Kidney glomerular epithelial cell (primary cell): ENCODE measurements at regions not wholly inside any gene's neighbourhood (a gene's known extent, or its start where the extent isn't known, plus 50 kb on each side); places are given as distances from the start of the nearest gene placed in this dataset.

Source experiments
- DNase-seq: peaks from one replicate; lab custom pipeline; 2025; lab: John Stamatoyannopoulos, UW

DNA sequence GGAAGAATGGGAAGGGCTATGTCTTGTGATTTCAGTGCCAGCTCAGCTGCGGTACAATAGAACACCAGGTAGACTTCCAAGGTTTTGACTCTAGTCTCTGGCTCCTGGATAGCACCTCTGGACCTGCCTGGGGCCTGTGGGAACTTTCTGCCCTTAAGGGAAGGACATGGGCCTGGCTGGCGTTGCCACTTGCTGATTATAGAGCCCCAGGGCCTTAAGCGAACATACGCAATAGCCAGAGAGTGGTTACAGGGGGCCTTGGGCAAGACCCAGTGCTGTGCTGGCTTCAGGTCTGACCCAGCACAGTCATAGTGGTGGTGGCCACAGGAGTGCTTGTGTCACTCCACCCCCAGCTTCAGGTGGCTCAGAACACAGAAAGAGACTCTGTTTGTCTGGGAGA is 131.1 kb upstream of the COL21A1 start:
- DNase-seq = no peak

DNA sequence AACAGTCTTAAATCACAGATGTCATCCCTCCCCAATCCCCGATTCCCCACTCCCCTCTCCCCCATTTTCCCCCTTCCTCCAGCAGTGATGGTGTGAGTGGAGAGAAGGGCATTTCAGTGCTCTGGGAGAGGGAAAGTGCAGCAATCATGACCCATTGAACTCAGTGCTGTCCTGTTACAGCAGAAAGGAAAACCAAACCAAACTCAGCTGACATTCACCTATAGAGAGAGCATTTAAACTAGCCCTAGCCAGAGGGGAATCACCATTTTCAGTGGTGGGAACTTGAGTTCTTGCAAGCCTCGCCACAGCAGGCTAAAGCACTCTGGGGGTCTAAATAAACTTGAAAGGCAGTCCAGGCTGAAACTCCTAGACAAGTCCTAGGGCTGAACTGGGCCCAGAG is 129.9 kb upstream of the COL21A1 start:
- DNase-seq = no peak

DNA sequence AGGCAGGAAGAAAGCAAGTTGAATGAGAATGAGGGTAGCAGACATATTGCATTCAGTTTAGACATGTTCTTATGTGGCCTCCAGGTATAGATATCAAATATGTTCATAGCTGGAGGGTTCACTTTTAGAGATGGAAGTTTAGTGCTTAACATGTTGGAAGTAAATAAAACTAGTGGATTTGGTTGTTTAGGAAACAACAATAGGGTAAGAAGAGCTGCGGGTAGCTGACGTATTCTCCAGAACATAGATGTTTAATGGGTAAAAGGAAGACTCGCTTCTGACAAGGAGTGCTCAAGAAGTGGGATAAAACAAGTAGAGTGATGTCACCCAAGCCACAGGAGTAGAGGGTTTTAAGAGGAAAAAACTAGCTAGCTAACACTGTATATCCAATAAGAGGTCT is 128.4 kb upstream of the COL21A1 start:
- no peak for DNase-seq

DNA sequence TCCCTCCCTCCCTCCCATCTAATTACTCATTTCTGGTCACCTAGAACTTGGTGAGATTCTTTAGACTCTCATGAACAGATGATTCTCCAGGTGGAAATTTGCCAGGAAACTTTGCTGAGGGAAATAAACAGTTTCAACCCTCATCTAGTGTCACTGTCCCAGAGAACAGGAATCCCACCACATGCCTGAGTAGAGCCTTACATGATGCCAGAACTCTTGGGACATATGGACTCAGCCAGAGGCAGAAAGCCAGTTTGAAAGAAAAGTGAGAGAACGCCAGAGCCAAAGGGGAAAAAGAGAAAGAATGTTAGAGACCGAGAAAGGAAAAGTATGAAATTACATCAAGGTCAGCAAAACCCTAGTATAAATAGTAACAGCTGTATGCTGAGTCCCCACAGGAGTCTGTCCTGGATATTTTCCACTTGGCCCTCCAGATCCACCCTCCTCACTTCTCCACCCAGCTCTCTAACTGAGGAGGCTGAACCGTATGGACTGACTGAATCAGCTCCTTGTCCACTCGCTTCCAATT is 127.5 kb upstream of the COL21A1 start:
- peak; percentile 25 for DNase-seq

DNA sequence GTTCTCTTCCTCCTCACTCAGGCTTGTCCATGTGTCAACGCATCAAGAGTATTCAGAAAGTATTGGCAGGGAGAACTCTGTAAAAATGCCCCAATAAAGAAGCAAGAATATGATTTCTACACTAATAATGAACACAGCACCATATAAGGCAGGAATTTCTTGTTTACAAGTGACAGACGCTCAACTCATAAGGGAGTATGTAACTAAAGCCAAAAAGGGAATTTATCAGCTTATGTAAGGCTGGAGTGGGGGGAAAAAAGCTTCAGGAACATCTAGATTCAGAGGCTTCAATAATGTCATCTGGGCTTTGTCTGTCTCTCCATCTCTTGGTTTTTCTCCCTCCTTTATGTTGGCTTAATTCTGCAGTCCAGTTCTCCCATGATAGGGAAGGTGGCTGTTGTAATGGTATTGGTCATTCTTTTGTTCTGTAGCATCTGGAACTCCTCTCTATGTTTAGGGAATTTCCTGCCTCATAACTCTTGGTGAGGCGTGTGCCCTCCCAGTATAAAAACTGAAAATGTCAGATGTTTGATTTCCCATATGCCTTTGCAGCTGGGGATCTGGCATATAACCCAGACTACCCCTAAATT is 125.1 kb upstream of the COL21A1 start:
- DNase-seq = no peak

DNA sequence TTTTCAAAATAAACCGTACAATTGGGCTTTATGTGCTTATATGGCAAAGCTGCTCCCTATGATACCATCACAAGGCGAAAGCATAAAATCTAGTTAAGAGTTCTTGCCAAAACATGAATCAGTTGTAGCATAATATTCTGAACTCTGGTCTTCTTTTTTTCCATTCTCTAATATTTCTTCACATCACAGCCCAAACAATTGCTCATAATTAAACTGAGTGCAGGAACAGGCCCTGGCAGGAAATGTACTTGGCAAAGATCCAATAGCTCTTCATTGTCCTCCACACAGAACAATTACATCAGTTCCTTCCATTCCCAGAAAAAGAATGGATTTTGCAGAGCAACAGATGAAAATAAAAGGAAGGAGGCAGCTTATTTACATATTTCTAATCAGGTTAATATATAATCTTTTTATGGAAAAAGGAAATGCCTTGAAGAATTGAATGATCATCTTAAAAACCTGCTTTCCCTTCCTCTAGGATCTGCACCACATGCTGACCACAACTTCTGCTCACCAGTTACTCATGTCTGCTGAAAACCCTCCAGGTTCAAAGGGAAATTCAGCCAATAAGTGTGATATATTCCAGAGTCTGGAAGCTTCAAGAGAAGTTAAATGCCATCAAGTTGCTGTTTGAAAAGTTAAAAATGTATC is 123.3 kb upstream of the COL21A1 start:
- peak; percentile 80 for DNase-seq

DNA sequence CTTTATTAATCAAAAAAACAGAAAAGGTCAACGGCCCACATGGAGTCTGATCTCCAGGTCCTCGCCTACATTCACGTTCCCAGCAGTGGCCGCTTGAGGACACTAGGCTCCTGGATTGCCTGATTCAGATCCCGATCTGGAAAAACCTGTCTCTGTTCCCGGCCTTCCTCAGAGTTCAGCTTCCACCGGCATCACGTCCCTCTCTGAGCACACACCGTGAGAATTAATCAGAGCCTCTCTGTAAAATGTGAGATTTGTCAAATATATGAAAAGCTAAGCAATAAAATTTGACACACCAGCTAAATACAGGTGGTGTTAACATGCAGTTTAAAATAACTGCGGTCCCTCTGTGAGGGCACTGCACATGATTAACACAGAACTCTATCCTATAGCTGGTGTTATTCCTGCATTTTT is 122.8 kb upstream of the COL21A1 start:
- DNase-seq = no peak

DNA sequence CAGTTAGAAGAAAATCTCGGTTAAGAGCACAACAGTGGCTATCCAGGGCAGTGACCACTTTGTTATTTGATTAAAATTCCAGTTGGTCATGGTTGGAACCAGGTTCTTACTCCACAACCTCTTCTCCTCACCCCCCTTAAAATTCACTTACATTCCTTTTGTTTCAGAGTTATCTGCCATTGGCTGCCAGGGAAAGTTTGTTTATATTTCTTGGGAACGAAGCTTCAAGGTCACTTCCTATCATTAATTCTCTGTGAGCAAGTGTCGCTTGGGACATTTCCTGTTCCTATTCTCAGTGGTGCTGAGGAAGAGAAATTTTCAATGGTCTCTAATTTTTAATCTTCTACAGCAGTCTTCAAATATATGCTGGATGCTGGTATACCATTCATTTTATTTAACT is 121.1 kb upstream of the COL21A1 start:
- no peak for DNase-seq

DNA sequence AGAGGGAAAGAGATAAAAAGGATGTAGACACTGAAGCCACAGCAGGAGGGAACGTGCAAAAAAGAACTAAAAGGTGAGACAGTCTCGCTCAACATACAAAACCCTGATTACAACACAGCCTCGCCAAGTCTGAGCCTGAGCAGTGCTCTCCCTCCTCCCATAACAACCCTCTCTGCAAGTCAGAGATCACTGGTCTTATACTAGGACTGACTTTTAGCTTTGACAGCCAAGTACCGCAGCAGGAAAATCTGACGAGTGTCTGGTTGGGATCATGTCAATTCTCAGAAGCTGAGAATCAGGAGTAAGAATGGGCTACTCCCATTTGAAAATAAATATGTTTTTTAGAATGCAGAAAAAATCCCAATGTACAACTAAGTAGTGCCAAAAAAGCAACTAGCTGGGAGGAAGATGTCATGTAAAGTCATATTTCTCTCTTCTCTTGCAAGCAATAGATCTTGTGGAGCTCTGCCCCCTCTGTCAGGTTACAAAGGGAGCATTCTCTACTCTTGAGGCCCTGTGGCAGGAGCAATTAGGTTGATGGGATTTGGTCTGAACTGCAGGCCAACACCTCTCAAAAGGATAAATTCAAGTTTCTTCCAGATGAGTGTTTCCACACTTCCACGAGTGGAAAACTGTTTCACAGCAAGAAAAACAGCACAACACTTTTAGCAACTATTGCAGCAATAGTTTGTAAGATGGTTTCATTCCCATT is 118.9 kb upstream of the COL21A1 start:
- DNase-seq = no peak

DNA sequence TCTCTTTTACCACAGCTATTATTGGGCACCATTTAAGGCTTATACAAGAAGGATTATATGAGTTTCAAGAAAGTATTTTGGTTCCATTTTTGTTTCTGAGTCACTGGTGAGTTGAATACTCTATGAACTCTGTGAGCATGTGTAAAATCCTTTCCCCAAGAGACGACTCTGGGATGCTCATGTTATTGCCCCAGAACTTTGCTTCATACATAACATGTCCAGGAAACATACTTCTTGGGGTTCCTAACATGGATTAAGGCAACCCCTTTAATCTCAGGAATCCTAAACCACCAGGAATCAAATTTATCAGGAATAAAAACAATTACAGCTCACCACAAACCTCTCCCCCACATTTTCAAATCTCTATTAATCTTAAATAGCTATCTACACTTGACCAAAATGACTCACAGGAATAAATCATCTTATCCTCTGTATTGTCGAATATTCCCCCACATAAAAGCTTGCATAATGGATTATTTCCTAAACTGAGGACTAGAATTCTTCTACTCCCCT is 117.5 kb upstream of the COL21A1 start:
- peak; percentile 75 for DNase-seq

DNA sequence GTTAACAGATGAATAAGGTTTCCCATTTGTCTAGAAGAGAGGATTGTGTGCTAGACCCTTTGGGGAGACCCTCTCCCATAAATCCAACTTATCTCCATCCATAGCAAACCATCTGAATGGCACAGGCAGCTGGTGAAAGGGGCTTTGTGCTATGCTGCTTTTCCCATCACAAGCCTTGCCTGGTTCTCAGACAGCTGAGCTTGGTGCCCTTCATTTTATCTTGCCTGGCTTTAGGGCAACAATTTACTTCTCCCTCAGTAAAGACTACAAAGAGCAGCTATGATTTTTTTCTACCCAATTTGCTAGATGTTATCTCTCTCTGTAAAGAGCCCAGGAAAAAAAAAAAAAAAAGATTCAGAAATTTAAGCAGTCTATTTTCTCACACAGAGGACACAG is 117.0 kb upstream of the COL21A1 start:
- no peak for DNase-seq

DNA sequence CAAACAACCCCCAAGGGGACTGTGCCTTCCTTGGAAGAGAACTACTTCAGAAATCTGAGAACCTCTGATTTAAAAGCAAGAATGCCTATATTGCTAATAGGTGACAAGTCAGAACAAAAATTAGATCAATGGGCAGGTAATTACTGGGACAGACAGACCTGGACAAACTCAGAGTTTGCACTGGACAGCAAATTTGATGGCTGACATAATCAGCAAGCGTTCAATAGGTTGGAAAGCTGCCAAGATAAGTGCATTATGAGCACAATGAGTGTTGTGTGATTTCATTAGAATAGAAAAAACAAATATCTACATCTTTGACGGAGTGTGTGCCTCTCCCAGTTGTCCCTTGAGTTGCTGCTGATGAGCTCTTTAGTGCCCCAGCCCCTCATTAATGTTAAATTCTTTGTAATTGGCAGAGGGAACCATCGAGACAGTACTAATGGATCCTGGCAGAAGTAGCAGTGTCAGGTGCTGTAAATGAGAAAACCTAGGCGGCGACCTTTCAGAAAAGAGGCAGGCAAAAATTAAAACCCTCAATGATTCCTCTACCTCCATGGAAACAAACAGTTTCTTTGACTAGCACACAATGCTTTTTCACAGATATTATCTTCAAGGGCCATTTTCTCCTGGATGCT is 116.5 kb upstream of the COL21A1 start:
- DNase-seq = no peak

DNA sequence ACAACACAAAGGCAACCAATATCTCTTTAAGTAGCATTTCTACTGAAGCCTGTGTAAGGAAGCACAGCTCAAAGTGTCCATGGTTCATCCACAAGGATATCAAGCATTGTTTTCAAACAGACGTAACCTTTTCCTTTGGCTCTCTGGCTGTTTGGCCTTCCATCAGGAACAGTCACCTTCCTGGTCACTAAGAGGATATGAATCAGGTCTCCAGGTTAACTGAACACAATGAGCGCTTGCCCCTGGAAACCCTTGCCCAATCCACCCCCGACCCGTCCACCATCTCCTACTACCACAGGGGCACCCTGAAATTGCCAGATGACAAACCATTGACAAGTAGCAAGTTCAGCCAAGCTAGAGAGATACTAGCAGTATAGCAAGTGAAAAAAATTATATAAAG is 114.4 kb upstream of the COL21A1 start:
- DNase-seq = no peak

DNA sequence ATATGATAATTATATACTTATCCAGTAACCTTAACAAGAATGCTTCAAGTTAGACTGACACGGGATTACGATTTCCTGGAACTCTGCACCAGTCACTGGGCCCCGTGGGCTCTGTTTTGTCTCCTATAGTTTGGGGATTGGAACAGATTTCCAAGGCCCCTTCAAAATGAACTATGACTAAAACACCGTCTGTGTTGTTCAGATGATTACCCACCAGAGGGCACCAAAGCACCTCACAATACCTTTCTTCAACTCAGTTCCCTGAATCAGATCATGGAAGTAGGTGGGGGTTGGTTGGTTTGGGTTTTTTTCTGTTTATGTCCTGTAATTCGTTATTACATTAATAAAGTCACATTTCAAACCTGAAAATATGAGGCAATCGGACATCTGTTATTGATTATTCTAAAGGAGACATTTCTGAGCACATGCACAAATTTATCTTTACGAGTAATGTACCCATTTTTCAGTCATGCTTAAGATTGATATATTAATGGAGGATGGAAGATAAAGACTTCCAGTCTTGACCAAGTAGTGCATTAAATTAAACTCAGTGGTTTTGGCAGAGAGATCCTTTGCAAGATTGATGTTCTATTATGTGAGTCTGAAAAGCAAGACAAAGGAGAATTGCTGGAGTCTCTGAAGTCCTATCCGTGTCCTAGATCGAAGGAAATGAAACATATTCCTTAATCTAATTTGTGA is 112.0 kb upstream of the COL21A1 start:
- DNase-seq = peak; percentile 76

DNA sequence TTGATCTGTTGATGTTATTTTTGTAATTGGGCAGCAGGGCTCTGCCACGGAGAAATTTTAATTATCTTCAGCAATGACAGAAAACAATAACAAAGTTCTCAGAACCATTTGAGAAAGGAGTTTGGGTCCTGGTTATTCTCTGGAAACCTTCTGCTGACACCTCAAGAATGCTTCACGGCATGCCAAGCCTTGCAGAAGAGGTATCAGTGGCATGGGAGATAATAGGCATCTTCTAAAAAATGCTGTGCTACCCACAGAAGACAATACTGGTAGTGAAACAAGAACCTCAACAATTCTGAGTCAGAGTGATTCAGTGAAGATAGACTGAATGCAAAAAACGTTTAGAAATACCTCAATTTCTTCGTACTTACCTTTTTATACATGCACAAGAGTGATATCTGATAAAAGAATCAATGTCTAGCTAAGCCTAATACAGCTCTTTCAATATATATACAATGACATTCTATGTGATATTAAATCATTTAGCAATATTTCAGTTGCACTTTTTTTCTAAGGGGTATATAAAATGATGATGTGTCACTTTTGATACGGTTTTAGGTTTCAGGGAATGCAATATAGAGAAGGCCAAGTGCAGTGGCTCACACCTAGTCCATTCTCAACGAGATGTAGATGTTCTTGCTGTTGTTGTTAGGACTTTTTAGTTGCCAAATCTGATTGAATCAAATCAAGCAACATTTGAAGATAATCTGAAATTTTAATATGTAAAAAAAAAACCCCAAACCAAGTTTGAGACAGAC is 110.4 kb upstream of the COL21A1 start:
- no peak for DNase-seq

DNA sequence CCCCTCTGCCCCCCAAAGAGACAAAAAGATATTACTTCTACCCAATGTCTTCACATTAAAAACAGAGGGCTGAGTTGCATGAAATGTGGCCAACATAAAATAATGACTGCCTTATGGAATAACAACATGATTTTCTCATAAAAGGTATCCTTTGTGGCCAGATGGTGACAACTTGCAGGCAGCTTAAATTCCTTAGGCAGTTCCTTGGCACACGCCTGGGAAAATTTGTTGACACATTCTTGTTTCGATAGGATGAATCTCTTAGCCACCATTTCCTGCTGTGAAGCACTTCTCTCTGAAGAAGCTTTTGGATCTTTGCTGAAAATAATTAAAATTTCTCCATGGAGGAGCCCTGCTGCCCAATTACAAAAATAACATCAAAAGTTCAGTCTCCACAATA is 109.0 kb upstream of the COL21A1 start:
- no peak for DNase-seq

DNA sequence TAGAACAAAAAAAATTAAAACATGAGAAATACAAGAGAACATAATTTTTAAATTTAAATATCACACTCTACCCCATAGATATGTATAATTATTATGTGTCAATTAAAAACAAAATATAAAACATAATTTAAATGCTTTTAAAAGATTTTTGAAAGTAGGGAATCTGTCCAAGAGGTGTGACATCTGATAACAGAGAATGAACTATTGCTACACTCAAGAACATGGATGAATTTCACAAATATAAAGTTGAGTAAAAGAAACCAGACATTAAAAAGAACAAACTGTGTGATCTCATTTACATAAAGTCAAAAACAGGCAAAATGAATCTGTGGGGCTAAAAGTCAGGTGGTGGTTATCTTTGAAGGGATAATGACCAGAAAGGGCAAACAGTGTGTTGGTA is 106.5 kb upstream of the COL21A1 start:
- DNase-seq = no peak

DNA sequence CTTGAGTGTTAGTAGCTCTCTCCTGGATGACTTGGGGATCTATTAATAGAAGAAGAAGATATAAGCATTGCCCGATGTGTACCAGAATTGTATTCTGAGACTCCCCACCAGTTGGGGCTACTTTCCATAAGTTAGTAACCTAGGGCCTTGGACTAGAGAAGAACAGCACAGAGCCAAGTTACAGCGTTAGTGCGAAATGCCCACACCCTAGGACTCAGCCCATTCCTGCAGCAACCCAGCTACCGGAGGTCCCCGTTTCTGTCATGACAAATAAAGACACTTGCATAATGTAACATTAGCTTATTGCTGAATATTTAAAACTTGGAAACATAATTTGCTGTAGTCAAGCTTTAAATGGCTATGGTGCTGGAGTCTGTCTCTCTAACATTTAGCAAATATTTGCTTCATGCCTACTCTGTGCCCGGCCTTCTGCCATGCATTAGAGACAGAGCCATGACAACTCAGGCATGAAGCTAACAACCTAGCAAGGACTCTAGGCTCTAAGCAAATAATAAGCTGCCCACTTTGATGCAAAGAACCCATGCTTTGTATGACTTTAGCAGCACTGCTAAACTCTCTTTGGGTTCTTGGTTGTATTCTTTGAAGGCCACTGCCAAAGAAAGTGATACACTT is 103.4 kb upstream of the COL21A1 start:
- DNase-seq = no peak

DNA sequence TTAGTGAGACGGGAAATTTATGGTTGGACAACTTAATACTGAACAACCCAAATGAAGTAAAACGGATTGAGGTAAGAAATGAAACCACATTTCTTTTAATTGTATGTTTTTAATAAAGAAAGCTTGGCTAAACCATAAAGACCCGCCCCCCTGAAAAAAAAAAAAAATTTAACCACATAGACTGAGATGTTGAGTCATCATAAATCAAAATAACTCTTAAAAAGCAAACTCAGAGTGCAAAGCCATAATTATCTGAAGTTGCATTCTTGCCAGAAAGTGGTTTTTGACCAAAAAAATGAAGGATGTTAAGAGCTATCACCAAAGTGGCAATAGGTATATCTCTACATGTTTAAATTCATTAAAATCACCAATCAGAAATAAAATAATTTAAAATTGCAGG is 101.8 kb upstream of the COL21A1 start:
- no peak for DNase-seq

DNA sequence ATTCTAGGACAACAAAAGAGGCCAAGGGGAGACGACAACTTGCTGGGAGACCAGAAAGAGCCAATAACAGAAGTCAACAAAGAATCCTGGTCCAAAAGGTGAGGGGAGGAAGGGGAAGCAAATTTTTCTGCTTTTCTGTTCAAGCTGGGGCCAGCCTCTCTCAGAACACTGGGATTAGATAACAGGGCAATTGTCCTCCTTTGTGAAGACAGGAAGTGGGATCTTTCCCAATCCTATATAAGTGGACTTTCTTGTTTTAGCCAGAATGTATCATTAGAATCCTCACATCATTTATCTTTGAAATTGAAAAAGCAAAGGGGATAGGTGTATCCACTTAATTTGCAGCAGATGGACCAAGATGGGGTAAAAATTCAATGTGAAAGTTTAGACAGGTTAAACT is 101.2 kb upstream of the COL21A1 start:
- no peak for DNase-seq

DNA sequence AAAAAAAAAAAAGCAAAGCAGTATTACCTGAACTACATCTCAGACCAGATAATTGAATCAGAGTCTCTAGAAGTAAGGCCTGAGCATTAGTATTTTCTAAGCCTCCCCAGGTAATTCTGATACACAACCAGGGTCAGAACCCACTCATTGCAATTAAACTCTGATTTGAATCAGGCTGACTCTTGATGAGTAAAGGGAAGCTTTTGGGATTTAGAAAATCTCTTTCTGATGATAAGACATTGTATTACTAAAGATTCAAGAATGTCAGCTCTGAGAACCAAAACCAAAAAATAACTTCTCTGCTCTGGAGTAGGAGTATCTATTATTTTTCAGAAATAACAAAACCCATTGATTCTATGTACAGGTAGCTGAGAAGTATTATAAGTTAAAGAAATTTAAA is 100.1 kb upstream of the COL21A1 start:
- DNase-seq = no peak
